NT2/D1 (cell line): ENCODE measurements at regions not wholly inside any gene's neighbourhood (a gene's known extent, or its start where the extent isn't known, plus 50 kb on each side); places are given as distances from the start of the nearest gene placed in this dataset.

ENCODE experiments used
- SUZ12 ChIP-seq: IDR thresholded peaks from 2 replicates; pipeline ENCODE4 v1.6.1; 2011; ENCODE audit not compliant: insufficient read length, insufficient read depth; ENCODE audit errors: extremely low read depth
- ZNF274 ChIP-seq: IDR thresholded peaks from 2 replicates; pipeline ENCODE4 v1.6.1; 2011; ENCODE audit warnings: mild to moderate bottlenecking, low read depth, low read length

DNA sequence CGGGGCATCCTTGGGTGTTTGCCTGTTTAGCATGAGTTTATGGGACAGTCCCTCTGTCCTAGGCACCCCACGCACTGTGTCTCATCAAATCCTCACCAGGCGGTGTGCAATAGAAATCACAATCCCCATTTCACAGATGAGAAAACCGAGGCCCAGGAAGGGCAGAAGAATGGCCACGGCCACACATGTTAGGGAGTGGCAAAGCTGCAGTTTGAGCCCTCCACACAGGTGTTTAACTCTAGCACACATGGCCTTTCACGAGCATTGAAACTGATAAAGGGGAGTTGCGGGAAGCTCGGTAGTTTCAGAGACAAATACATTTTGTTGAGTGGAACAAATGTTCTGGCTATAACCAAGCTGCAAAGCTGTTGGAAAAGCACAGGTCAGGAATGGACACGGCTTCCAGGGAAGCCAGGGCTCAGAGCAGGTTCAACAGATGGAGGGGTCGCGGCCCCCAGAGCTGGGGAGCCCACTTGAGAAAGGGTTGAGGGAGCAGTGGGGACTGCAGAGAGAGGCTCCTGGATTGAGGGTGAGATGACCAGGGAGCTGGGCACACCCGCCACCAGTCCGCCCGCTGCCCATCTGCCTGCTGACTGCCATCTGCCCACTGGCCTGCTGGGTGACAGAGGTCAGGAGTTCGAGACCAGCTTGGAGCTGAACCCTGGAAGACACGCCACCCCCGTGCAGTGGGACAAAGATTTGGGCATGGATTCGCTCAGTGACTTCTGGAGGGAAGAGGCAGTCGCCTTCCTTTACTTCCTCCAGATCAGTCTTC, 154.7 kb downstream of the URI1 start:
- TF ChIP-seq SUZ12 (no peak), ZNF274 (no peak)
